Loucy (cell line): ENCODE measurements at regions not wholly inside any gene's neighbourhood (a gene's known extent, or its start where the extent isn't known, plus 50 kb on each side); places are given as distances from the start of the nearest gene placed in this dataset.

Experiments
- H2AFZ ChIP-seq: fragments of 200-600 bp; sonication (generic); 2 replicates; pipeline ENCODE4 v1.6.0; 2016; ENCODE audit warnings: antibody characterized with exemption, mild to moderate bottlenecking, low read length, moderate library complexity
- H3F3A ChIP-seq: fragments of 200-600 bp; 2 replicates; pipeline ENCODE4 v1.6.0; 2016; ENCODE audit warnings: antibody characterized with exemption, low read depth, mild to moderate bottlenecking
- H3K27me3 ChIP-seq: fragments of 200-600 bp; sonication (generic); 2 replicates; pipeline ENCODE4 v1.6.1; 2014; ENCODE audit warnings: low read length, mild to moderate bottlenecking; ENCODE audit not compliant: insufficient read depth, poor library complexity, severe bottlenecking
- H3K36me3 ChIP-seq: fragments of 200-600 bp; sonication (generic); 2 replicates; pipeline ENCODE4 v1.6.1; 2016; ENCODE audit warnings: low read length; ENCODE audit not compliant: insufficient read depth
- H3K4me1 ChIP-seq: fragments of 200-600 bp; sonication (generic); 2 replicates; pipeline ENCODE4 v1.5.1; 2014; ENCODE audit warnings: low read length, mild to moderate bottlenecking; ENCODE audit not compliant: insufficient read depth, poor library complexity, severe bottlenecking
- H3K4me2 ChIP-seq: fragments of 200-600 bp; sonication (generic); 2 replicates; pipeline ENCODE4 v1.6.0; 2014; ENCODE audit warnings: antibody characterized with exemption, low read length, low read depth, mild to moderate bottlenecking; ENCODE audit not compliant: poor library complexity, severe bottlenecking
- H3K4me3 ChIP-seq: fragments of 200-600 bp; sonication (generic); 2 replicates; pipeline ENCODE4 v1.5.1; 2014; ENCODE audit warnings: low read length, mild to moderate bottlenecking, mixed read lengths; ENCODE audit not compliant: poor library complexity, severe bottlenecking
- H3K79me2 ChIP-seq: fragments of 200-600 bp; sonication (generic); 2 replicates; pipeline ENCODE4 v1.6.1; 2014; ENCODE audit warnings: low read length; ENCODE audit not compliant: insufficient read depth
- H3K9ac ChIP-seq: fragments of 200-600 bp; sonication (generic); 2 replicates; pipeline ENCODE4 v1.6.0; 2014; ENCODE audit warnings: mild to moderate bottlenecking, low read depth, low read length, moderate library complexity; ENCODE audit not compliant: poor library complexity, severe bottlenecking
- H3K9me2 ChIP-seq: fragments of 200-600 bp; sonication (generic); replicated peaks from 2 replicates; pipeline ENCODE4 v1.6.1; 2016; ENCODE audit warnings: low read depth, low read length, mixed read lengths
- H3K9me3 ChIP-seq: fragments of 200-600 bp; sonication (generic); 2 replicates; pipeline ENCODE4 v1.6.1; 2014; ENCODE audit warnings: mild to moderate bottlenecking, antibody characterized with exemption, low read length, low read depth; ENCODE audit not compliant: insufficient read depth
- H4K20me1 ChIP-seq: fragments of 200-600 bp; sonication (generic); 2 replicates; pipeline ENCODE4 v1.6.0; 2014; ENCODE audit warnings: antibody characterized with exemption, low read length, mild to moderate bottlenecking; ENCODE audit not compliant: insufficient read depth, poor library complexity, severe bottlenecking
- CTCF ChIP-seq: fragments of 200-600 bp; sonication (generic); conservative IDR thresholded peaks from 2 replicates; pipeline ENCODE4 v1.5.1; 2014; ENCODE audit warnings: mild to moderate bottlenecking, antibody characterized with exemption, low read length
- EZH2phosphoT487 ChIP-seq: fragments of 200-600 bp; IDR thresholded peaks from 2 replicates; pipeline ENCODE4 v1.6.1; 2018; ENCODE audit warnings: antibody characterized with exemption, mild to moderate bottlenecking, moderate library complexity, borderline replicate concordance

GRCh38 chr5:57680686-57681085 is 198.1 kb upstream of the ACTBL2 start:
- H3K4me2 ChIP-seq, result no peak overlapping the region
- H3F3A ChIP-seq, result no peaks in the 10 kb centered on the region
- no peak overlapping the region for H3K9ac ChIP-seq
- 0 out of 2 replicates have a peak, but pooled peaks cover 3% of the 10 kb centered on the region for H3K9me2 ChIP-seq
- no peaks in the 10 kb centered on the region for H3K9me3 ChIP-seq
- H3K4me1 ChIP-seq, result peaks cover under 1% of the 10 kb centered on the region
- H3K36me3 ChIP-seq, result no peaks in the 10 kb centered on the region
- no peaks in the 10 kb centered on the region for H3K27me3 ChIP-seq
- H3K4me3 ChIP-seq, result no peak overlapping the region
- H2AFZ ChIP-seq, result no peak overlapping the region
- H3K79me2 ChIP-seq, result no peaks in the 10 kb centered on the region
- TF ChIP-seq EZH2phosphoT487 (no peak), CTCF (no peak)
- no peaks in the 10 kb centered on the region for H4K20me1 ChIP-seq

- Histone ChIP-seq H3K9ac (no peak overlapping the region), H4K20me1 (no peaks in the 10 kb centered on the region), H3K27me3 (no peaks in the 10 kb centered on the region), H3F3A (no peaks in the 10 kb centered on the region), H3K4me1 (peaks cover 9% of the 10 kb centered on the region), H3K79me2 (no peaks in the 10 kb centered on the region), H3K36me3 (no peaks in the 10 kb centered on the region), H3K9me2 (0 out of 2 replicates have a peak, but pooled peaks cover 3% of the 10 kb centered on the region), H2AFZ (no peak overlapping the region), H3K4me3 (no peak overlapping the region), H3K9me3 (no peaks in the 10 kb centered on the region), H3K4me2 (no peak overlapping the region)
- TF ChIP-seq CTCF (no peak), EZH2phosphoT487 (no peak)
These were observed 194.6 kb upstream of the ACTBL2 start for GRCh38 chr5:57677235-57677634.

- Histone ChIP-seq H3K79me2 (no peaks in the 10 kb centered on the region), H3K4me2 (no peak overlapping the region), H3K27me3 (no peaks in the 10 kb centered on the region), H3K9me3 (no peaks in the 10 kb centered on the region), H3K4me3 (no peak overlapping the region), H3K36me3 (no peaks in the 10 kb centered on the region), H3F3A (no peaks in the 10 kb centered on the region), H4K20me1 (no peaks in the 10 kb centered on the region), H3K9ac (no peak overlapping the region), H3K9me2 (0 out of 2 replicates have a peak, but pooled peaks cover 3% of the 10 kb centered on the region), H2AFZ (no peak overlapping the region), H3K4me1 (peaks cover 9% of the 10 kb centered on the region)
- TF ChIP-seq EZH2phosphoT487 (no peak), CTCF (no peak)
These were observed 193.8 kb upstream of the ACTBL2 start for GRCh38 chr5:57676222-57677098.
